ENCODE measurements at regions not wholly inside any gene's neighbourhood (a gene's known extent, or its start where the extent isn't known, plus 50 kb on each side); places are given as distances from the start of the nearest gene placed in this dataset.
"Not testable (repeated sequence)": the region's sequence is repeated elsewhere in the genome, so short reads cannot be mapped to it uniquely, and the experiment has no call there.

DNA sequence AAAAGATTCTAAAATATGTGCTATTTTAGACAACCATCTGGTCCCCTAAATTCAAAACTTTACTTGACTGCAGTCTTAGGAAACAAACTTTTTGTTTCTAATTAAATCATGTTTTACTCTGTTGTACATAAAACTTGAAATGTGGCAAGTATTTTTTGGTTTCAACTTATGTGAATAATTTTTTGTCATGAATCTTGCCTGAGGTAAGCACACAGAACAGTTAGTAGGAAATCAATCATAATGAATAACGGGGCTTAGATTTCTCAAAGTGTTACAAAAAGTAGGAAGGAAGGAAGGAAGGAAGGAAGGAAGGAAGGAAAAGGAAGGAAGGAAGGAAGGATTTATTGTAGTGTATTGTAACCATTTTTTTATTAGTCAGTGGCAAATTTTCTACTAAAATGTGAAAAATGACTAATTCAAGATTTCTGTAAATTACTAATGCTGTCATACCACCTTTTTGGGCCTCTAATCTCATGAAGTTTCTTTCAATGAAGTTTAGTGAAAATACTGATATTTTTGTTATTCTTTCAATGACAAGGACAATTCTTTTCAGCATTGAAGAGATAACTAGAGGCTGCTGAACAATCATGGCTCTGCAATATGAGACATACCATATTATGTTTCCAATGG is 1689.2 kb downstream of the OTOL1 start:
- H3K4me1 Mint-ChIP-seq: no peaks in the 10 kb centered on the region
- Histone ChIP-seq H3K4me2 (replicated peaks; ENCODE audit: extremely low read depth, low read length, poor library complexity, severe bottlenecking) (no peak overlapping the region), H3K9me3 (replicated peaks in 1 of 2; ENCODE audit: control insufficient read depth in 1 of 2, insufficient read depth in 1 of 2, low read length in 2 of 2) (peaks cover 0 to 3% of the 10 kb centered on the region in 2 donors), H3K4me3 (replicated peaks in 1 of 3; ENCODE audit: low read depth in 2 of 3, low read length in 3 of 3) (no peak overlapping the region), H3K9ac (ENCODE audit: insufficient read depth, low read length, poor library complexity, severe bottlenecking) (no peak overlapping the region), H4K20me1 (ENCODE audit: insufficient read depth, low read length) (no peaks in the 10 kb centered on the region), H3K4me1 (ENCODE audit: control insufficient read depth in 1 of 2, insufficient read depth in 2 of 2, low read length in 2 of 2) (no peaks in the 10 kb centered on the region), H2AFZ (ENCODE audit: insufficient read depth, low read depth, low read length, poor library complexity, severe bottlenecking) (no peak overlapping the region), H3K27ac (ENCODE audit: low read depth in 1 of 2, low read length in 2 of 2) (no peak overlapping the region), H3K36me3 (replicated peaks in 1 of 2; ENCODE audit: control insufficient read depth in 1 of 2, insufficient read depth in 2 of 2, low read length in 2 of 2) (no peaks in the 10 kb centered on the region), H3K27me3 (ENCODE audit: control insufficient read depth in 2 of 2, insufficient read depth in 2 of 2, low read length in 2 of 2) (no peaks in the 10 kb centered on the region), H3K79me2 (ENCODE audit: insufficient read depth, low read length) (no peaks in the 10 kb centered on the region)
- intact Hi-C loops (cut with micrococcal nuclease): no loop called here
- TF ChIP-seq, protein P1, sequence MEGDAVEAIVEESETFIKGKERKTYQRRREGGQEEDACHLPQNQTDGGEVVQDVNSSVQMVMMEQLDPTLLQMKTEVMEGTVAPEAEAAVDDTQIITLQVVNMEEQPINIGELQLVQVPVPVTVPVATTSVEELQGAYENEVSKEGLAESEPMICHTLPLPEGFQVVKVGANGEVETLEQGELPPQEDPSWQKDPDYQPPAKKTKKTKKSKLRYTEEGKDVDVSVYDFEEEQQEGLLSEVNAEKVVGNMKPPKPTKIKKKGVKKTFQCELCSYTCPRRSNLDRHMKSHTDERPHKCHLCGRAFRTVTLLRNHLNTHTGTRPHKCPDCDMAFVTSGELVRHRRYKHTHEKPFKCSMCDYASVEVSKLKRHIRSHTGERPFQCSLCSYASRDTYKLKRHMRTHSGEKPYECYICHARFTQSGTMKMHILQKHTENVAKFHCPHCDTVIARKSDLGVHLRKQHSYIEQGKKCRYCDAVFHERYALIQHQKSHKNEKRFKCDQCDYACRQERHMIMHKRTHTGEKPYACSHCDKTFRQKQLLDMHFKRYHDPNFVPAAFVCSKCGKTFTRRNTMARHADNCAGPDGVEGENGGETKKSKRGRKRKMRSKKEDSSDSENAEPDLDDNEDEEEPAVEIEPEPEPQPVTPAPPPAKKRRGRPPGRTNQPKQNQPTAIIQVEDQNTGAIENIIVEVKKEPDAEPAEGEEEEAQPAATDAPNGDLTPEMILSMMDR (IDR thresholded peaks at IDR 0.05): no peak
- 83% methylated on average over 1 of the region's 1 CpG for WGBS (ENCODE audit: insufficient coverage)
- H3K4me3 Mint-ChIP-seq: no peak overlapping the region
- H3K27ac Mint-ChIP-seq: no peak overlapping the region
- no peaks in the 10 kb centered on the region for H3K27me3 Mint-ChIP-seq (ENCODE audit: low read depth in 3 of 3)
- H3K9me3 Mint-ChIP-seq: peaks cover 0 to 6% (median 0%) of the 10 kb centered on the region in 7 donors
- no peak for DNase-seq
- no peaks in the 10 kb centered on the region for H3K36me3 Mint-ChIP-seq

GRCh38 chr3:163175970-163176369 is 1679.4 kb downstream of the OTOL1 start:
- Mint-ChIP-seq H3K36me3 (no peaks in the 10 kb centered on the region), H3K4me1 (no peaks in the 10 kb centered on the region), H3K27ac (no peak overlapping the region), H3K4me3 (no peak overlapping the region), H3K27me3 (ENCODE audit: low read depth in 3 of 3) (no peaks in the 10 kb centered on the region), H3K9me3 (peaks cover 5 to 10% (median 7%) of the 10 kb centered on the region in 7 donors)
- Histone ChIP-seq H3K27ac (ENCODE audit: low read depth in 1 of 2, low read length in 2 of 2) (no peak overlapping the region), H3K4me2 (replicated peaks; ENCODE audit: extremely low read depth, low read length, poor library complexity, severe bottlenecking) (no peak overlapping the region), H2AFZ (ENCODE audit: insufficient read depth, low read depth, low read length, poor library complexity, severe bottlenecking) (no peak overlapping the region), H3K4me1 (ENCODE audit: control insufficient read depth in 1 of 2, insufficient read depth in 2 of 2, low read length in 2 of 2) (no peaks in the 10 kb centered on the region), H3K9me3 (replicated peaks in 1 of 2; ENCODE audit: control insufficient read depth in 1 of 2, insufficient read depth in 1 of 2, low read length in 2 of 2) (peaks cover 4 to 14% of the 10 kb centered on the region in 2 donors), H3K27me3 (ENCODE audit: control insufficient read depth in 2 of 2, insufficient read depth in 2 of 2, low read length in 2 of 2) (no peaks in the 10 kb centered on the region), H4K20me1 (ENCODE audit: insufficient read depth, low read length) (no peaks in the 10 kb centered on the region), H3K36me3 (replicated peaks in 1 of 2; ENCODE audit: control insufficient read depth in 1 of 2, insufficient read depth in 2 of 2, low read length in 2 of 2) (no peaks in the 10 kb centered on the region), H3K79me2 (ENCODE audit: insufficient read depth, low read length) (no peaks in the 10 kb centered on the region), H3K9ac (ENCODE audit: insufficient read depth, low read length, poor library complexity, severe bottlenecking) (no peak overlapping the region), H3K4me3 (replicated peaks in 1 of 3; ENCODE audit: low read depth in 2 of 3, low read length in 3 of 3) (no peak overlapping the region)
- intact Hi-C loops (cut with micrococcal nuclease): no loop called here
- no CpG with 5 or more reads among the region's 2 CpGs for WGBS (ENCODE audit: insufficient coverage)
- DNase-seq: no peak
- TF ChIP-seq, protein P1 (IDR thresholded peaks at IDR 0.05): no peak

DNA sequence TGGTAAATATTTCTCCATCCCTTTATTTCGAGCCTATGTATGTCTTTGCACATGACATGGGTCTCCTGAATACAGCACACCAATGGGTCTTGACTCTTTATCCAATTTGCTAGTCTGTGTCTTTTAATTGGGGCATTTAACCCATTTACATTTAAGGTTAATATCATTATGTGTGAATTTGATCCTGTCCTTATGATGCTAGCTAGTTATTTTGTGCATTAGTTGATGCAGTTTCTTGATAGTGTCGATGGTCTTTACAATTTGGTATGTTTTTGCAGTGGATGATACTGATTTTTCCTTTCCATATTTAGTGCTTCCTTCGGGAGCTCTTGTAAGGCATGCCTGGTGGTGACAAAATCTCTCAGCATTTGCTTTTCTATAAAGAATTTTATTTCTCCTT is 1675.9 kb downstream of the OTOL1 start:
- H3K27ac ChIP-seq (ENCODE audit: low read depth in 1 of 2, low read length in 2 of 2); H2AFZ ChIP-seq (ENCODE audit: insufficient read depth, low read depth, low read length, poor library complexity, severe bottlenecking); H4K20me1 ChIP-seq (ENCODE audit: insufficient read depth, low read length); H3K4me2 ChIP-seq (replicated peaks; ENCODE audit: extremely low read depth, low read length, poor library complexity, severe bottlenecking); H3K79me2 ChIP-seq (ENCODE audit: insufficient read depth, low read length); H3K4me3 Mint-ChIP-seq; H3K27me3 Mint-ChIP-seq (ENCODE audit: low read depth in 3 of 3); H3K27me3 ChIP-seq (ENCODE audit: control insufficient read depth in 2 of 2, insufficient read depth in 2 of 2, low read length in 2 of 2); H3K9ac ChIP-seq (ENCODE audit: insufficient read depth, low read length, poor library complexity, severe bottlenecking); H3K36me3 Mint-ChIP-seq; H3K27ac Mint-ChIP-seq; H3K4me1 Mint-ChIP-seq; DNase-seq; H3K4me1 ChIP-seq (ENCODE audit: control insufficient read depth in 1 of 2, insufficient read depth in 2 of 2, low read length in 2 of 2); H3K4me3 ChIP-seq (replicated peaks in 1 of 3; ENCODE audit: low read depth in 2 of 3, low read length in 3 of 3); intact Hi-C loops (cut with micrococcal nuclease); H3K36me3 ChIP-seq (replicated peaks in 1 of 2; ENCODE audit: control insufficient read depth in 1 of 2, insufficient read depth in 2 of 2, low read length in 2 of 2): not testable (repeated sequence)
- no CpG with 5 or more reads among the region's 3 CpGs for WGBS (ENCODE audit: insufficient coverage)
- H3K9me3 Mint-ChIP-seq: peaks cover 6 to 15% (median 8%) of the 10 kb centered on the region in 7 donors
- peaks cover 4 to 27% of the 10 kb centered on the region in 2 donors for H3K9me3 ChIP-seq (replicated peaks in 1 of 2; ENCODE audit: control insufficient read depth in 1 of 2, insufficient read depth in 1 of 2, low read length in 2 of 2)

Measured in CD14-positive monocyte (primary cell).